ENCODE measurements at regions not wholly inside any gene's neighbourhood (a gene's known extent, or its start where the extent isn't known, plus 50 kb on each side); places are given as distances from the start of the nearest gene placed in this dataset.
A peak's percentile ranks its signal among the peaks of the same experiment; 100 is the strongest.

- TF ChIP-seq, protein P1, sequence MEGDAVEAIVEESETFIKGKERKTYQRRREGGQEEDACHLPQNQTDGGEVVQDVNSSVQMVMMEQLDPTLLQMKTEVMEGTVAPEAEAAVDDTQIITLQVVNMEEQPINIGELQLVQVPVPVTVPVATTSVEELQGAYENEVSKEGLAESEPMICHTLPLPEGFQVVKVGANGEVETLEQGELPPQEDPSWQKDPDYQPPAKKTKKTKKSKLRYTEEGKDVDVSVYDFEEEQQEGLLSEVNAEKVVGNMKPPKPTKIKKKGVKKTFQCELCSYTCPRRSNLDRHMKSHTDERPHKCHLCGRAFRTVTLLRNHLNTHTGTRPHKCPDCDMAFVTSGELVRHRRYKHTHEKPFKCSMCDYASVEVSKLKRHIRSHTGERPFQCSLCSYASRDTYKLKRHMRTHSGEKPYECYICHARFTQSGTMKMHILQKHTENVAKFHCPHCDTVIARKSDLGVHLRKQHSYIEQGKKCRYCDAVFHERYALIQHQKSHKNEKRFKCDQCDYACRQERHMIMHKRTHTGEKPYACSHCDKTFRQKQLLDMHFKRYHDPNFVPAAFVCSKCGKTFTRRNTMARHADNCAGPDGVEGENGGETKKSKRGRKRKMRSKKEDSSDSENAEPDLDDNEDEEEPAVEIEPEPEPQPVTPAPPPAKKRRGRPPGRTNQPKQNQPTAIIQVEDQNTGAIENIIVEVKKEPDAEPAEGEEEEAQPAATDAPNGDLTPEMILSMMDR (IDR thresholded peaks at IDR 0.05; ENCODE audit: insufficient read depth, low read depth, low read length) = peak; percentile 51
- DNase-seq (ENCODE audit: low read depth) = no peak
- Histone ChIP-seq H3K4me3 (ENCODE audit: low read depth, low read length) (no peak overlapping the region), H3K27me3 (ENCODE audit: control insufficient read depth, insufficient read depth, low read length) (no peaks in the 10 kb centered on the region), H3K36me3 (ENCODE audit: control insufficient read depth, insufficient read depth, low read length) (no peaks in the 10 kb centered on the region)
- POLR2A ChIA-PET = no interaction called here
- CTCF ChIA-PET = no interaction called here
These were observed 1552.1 kb downstream of the AACS start for GRCh38 chr12:126617312-126617711.

DNA sequence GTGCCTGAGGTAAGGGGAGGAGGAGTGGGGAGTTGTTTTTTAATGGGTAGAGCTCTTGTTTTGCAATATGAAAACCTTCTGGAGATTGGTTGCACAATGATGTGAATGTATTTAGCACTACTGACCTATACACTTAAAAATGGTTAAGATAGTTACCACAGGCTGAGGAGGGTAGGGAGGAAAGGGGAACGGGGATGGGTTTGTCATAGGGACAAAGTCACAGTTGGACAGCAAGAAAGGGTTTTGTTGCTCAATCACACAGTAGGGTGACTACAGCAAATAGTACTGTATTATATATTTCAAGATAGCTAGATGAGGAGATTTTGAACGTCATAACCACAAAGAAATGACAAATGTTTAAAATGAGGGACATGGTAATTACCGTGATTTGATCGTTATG lies 1562.4 kb downstream of the AACS start:
- Histone ChIP-seq H3K27me3 (ENCODE audit: control insufficient read depth, insufficient read depth, low read length) (no peaks in the 10 kb centered on the region), H3K36me3 (ENCODE audit: control insufficient read depth, insufficient read depth, low read length) (no peaks in the 10 kb centered on the region), H3K4me3 (ENCODE audit: low read depth, low read length) (no peak overlapping the region)
- TF ChIP-seq, protein P1 (IDR thresholded peaks at IDR 0.05; ENCODE audit: insufficient read depth, low read depth, low read length) = no peak
- CTCF ChIA-PET = no interaction called here
- POLR2A ChIA-PET = interaction anchor here (0.7 kb wide), 1 partner anchor 330 kb away, joined by 10 read pairs; no protein-coding TSS in a partner anchor
- no peak for DNase-seq (ENCODE audit: low read depth)

DNA sequence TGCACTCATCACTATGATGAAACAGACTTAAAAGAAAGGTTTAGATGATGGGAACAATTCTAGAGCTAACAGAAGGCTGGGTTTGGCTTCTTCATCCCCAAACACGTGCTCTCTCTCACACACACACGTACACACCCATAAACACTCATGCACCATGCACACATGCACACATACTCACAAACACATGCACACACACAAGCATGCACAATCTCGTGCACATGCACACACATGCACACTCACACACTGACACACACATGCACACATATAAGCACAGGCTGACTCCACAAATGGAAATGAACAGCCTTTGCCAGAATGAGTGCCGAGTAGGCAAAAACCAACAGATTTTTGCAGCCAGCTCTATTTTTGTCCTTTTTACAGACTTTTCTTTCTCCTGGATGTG lies 1571.6 kb downstream of the AACS start:
- no peak for DNase-seq (ENCODE audit: low read depth)
- TF ChIP-seq, protein P1 (IDR thresholded peaks at IDR 0.05; ENCODE audit: insufficient read depth, low read depth, low read length) = no peak
- H3K4me3 ChIP-seq (ENCODE audit: low read depth, low read length) = no peak overlapping the region
- no peaks in the 10 kb centered on the region for H3K27me3 ChIP-seq (ENCODE audit: control insufficient read depth, insufficient read depth, low read length)
- ChIA-PET POLR2A (no interaction called here), CTCF (no interaction called here)
- no peaks in the 10 kb centered on the region for H3K36me3 ChIP-seq (ENCODE audit: control insufficient read depth, insufficient read depth, low read length)

DNA sequence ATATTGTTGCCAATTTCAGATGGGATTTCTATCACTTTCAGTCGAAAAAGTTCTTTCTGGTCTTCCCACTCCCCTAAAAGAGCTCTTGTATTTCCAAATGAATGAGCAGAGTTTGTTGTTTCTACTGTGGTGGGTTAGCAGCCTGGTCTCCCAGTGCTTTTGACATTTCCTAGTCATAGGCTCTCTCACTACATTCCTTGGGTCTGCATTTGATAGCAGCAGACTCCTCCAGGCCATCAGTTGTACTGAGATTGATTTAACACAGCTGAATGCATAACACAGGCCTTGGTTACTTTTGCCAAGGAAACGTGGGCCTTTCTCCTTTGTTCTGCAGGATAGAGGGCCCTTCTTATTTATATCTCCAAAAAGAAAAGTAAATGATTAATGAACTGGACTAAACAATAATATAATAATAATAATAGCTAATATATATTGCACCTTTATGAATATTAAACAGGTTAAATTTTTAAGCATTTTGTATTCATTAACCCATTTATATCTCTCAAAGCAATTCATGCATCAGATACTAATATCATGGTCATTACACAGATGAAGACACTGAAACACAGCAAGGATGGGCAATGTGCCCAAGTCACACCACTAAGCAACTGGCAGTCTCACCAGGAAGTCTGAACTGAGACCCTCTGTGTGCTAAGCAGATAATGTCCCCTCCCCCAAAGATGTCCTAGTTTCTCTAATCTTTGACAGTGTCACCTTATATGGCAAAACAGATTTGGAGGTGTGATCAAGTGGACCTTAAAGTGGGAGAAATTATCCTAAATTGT lies 1579.2 kb downstream of the AACS start:
- Histone ChIP-seq H3K4me3 (ENCODE audit: low read depth, low read length) (no peak overlapping the region), H3K36me3 (ENCODE audit: control insufficient read depth, insufficient read depth, low read length) (no peaks in the 10 kb centered on the region), H3K27me3 (ENCODE audit: control insufficient read depth, insufficient read depth, low read length) (no peaks in the 10 kb centered on the region)
- no peak for DNase-seq (ENCODE audit: low read depth)
- TF ChIP-seq, protein P1 (IDR thresholded peaks at IDR 0.05; ENCODE audit: insufficient read depth, low read depth, low read length) = no peak
- POLR2A ChIA-PET = no interaction called here
- CTCF ChIA-PET = interaction anchor here (0.6 to 0.7 kb wide), 2 partner anchors 20 to 436 kb away, joined by 3 read pairs; no protein-coding TSS in a partner anchor

DNA sequence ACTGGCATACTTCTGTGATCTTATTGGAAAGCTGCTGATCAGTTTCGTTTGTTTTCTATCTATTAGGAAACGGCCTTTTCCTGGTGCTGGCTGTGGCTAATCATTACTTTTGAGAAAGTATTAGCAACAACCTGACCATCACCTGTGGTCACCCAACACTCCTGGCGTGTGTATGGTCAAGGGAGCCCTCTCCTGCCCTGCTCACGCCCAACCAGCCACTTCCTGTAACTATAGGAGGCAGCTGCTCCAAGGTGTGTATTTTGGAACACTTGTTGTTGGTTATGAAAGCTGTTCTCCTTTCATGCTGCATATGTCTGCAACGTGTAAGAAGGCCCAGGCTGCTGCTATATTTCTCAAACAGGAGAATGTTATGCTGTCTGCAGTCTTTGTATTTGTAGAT lies 1582.8 kb downstream of the AACS start:
- no peak for DNase-seq (ENCODE audit: low read depth)
- ChIA-PET POLR2A (no interaction called here), CTCF (no interaction called here)
- Histone ChIP-seq H3K36me3 (ENCODE audit: control insufficient read depth, insufficient read depth, low read length) (no peaks in the 10 kb centered on the region), H3K27me3 (ENCODE audit: control insufficient read depth, insufficient read depth, low read length) (no peaks in the 10 kb centered on the region), H3K4me3 (ENCODE audit: low read depth, low read length) (no peak overlapping the region)
- TF ChIP-seq, protein P1 (IDR thresholded peaks at IDR 0.05; ENCODE audit: insufficient read depth, low read depth, low read length) = no peak
